ENCODE measurements at regions not wholly inside any gene's neighbourhood (a gene's known extent, or its start where the extent isn't known, plus 50 kb on each side); places are given as distances from the start of the nearest gene placed in this dataset.

GRCh38 chr13:47671776-47672175 lies 329.3 kb downstream of the SUCLA2 start:
- no peaks in the 10 kb centered on the region for H3K36me3 ChIP-seq (replicated peaks in 1 of 2; ENCODE audit: control extremely low read depth in 1 of 2, control insufficient read depth in 1 of 2, extremely low read depth in 1 of 2, insufficient read depth in 2 of 2, low read length in 1 of 2)
- H4K20me1 ChIP-seq (ENCODE audit: control insufficient read depth, insufficient read depth, low read length, poor library complexity, severe bottlenecking), result no peaks in the 10 kb centered on the region
- CTCF ChIA-PET, result no interaction called here
- no peak overlapping the region for H3K4me3 Mint-ChIP-seq
- no peaks in the 10 kb centered on the region for H3K4me1 Mint-ChIP-seq
- no peaks in the 10 kb centered on the region for H3K9me3 Mint-ChIP-seq (ENCODE audit: insufficient read depth)
- H3K27me3 Mint-ChIP-seq, result no peaks in the 10 kb centered on the region
- 100% methylated on average over 2 of the region's 3 CpGs for WGBS (ENCODE audit: insufficient coverage)
- H2AFZ ChIP-seq (ENCODE audit: insufficient read depth, low read depth, low read length, poor library complexity, severe bottlenecking), result no peak overlapping the region
- H3K9ac ChIP-seq (ENCODE audit: low read length), result no peak overlapping the region
- H3K4me3 ChIP-seq (ENCODE audit: control extremely low read depth in 1 of 5, extremely low read depth in 1 of 5, insufficient read depth in 1 of 5, low read depth in 2 of 5, low read length in 4 of 5), result no peak overlapping the region
- no peaks in the 10 kb centered on the region for H3K4me1 ChIP-seq (ENCODE audit: control insufficient read depth in 2 of 2, insufficient read depth in 2 of 2, low read length in 2 of 2)
- TF ChIP-seq EZH2 (IDR thresholded peaks at IDR 0.05; ENCODE audit: borderline replicate concordance, insufficient read depth, low read depth, low read length, poor library complexity, severe bottlenecking), result no peak
- no peak for TF ChIP-seq CTCF (IDR thresholded peaks at IDR 0.05)
- ATAC-seq (ENCODE audit: low read depth) (no peak), DNase-seq (no peak)
- no peak overlapping the region for H3K27ac ChIP-seq (ENCODE audit: low read length in 2 of 2)
- no peak overlapping the region for H3K27ac Mint-ChIP-seq
- H3K79me2 ChIP-seq (ENCODE audit: control insufficient read depth, insufficient read depth, low read length), result no peaks in the 10 kb centered on the region
- H3K27me3 ChIP-seq (replicated peaks in 1 of 4; ENCODE audit: control extremely low read depth in 1 of 4, control insufficient read depth in 3 of 4, insufficient read depth in 4 of 4, low read length in 3 of 4), result no peaks in the 10 kb centered on the region
- no peak overlapping the region for H3K4me2 ChIP-seq (replicated peaks; ENCODE audit: low read depth, low read length, poor library complexity, severe bottlenecking)
- intact Hi-C loops (cut with micrococcal nuclease), result no loop called here
- POLR2A ChIA-PET, result no interaction called here
- no peaks in the 10 kb centered on the region for H3K9me3 ChIP-seq (ENCODE audit: control extremely low read depth in 1 of 3, control insufficient read depth in 2 of 3, insufficient read depth in 1 of 3, low read length in 2 of 3)

DNA sequence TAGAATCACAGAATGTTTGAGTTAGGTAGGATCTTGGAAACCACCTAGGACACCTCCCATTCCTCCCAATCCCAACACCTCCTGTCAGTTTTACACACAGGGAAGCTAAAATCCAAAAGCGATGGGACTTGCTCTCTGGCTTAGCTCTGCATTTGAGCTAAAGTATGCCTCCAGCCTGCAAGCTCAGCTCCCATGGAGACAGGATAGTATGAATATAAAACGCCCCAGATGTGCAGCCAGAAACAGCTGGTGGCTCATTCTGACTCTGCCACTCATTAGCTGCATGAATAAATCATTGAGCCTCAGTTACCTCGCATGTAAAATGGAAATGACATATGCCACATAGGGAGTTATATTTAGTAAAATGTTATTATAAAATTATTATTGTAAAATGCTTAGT lies 336.0 kb downstream of the SUCLA2 start:
- Mint-ChIP-seq H3K4me3 (no peak overlapping the region), H3K27me3 (peaks cover 5% of the 10 kb centered on the region), H3K27ac (no peak overlapping the region), H3K9me3 (ENCODE audit: insufficient read depth) (no peaks in the 10 kb centered on the region), H3K4me1 (no peaks in the 10 kb centered on the region)
- 83% methylated on average over 2 of the region's 3 CpGs for WGBS (ENCODE audit: insufficient coverage)
- Histone ChIP-seq H3K27ac (ENCODE audit: low read length in 2 of 2) (no peak overlapping the region), H4K20me1 (ENCODE audit: control insufficient read depth, insufficient read depth, low read length, poor library complexity, severe bottlenecking) (no peaks in the 10 kb centered on the region), H3K9me3 (ENCODE audit: control extremely low read depth in 1 of 3, control insufficient read depth in 2 of 3, insufficient read depth in 1 of 3, low read length in 2 of 3) (no peaks in the 10 kb centered on the region), H3K4me2 (replicated peaks; ENCODE audit: low read depth, low read length, poor library complexity, severe bottlenecking) (no peak overlapping the region), H3K79me2 (ENCODE audit: control insufficient read depth, insufficient read depth, low read length) (no peaks in the 10 kb centered on the region), H3K9ac (ENCODE audit: low read length) (no peak overlapping the region), H2AFZ (ENCODE audit: insufficient read depth, low read depth, low read length, poor library complexity, severe bottlenecking) (no peak overlapping the region), H3K27me3 (replicated peaks in 1 of 4; ENCODE audit: control extremely low read depth in 1 of 4, control insufficient read depth in 3 of 4, insufficient read depth in 4 of 4, low read length in 3 of 4) (no peaks in the 10 kb centered on the region), H3K4me3 (ENCODE audit: control extremely low read depth in 1 of 5, extremely low read depth in 1 of 5, insufficient read depth in 1 of 5, low read depth in 2 of 5, low read length in 4 of 5) (no peak overlapping the region), H3K4me1 (ENCODE audit: control insufficient read depth in 2 of 2, insufficient read depth in 2 of 2, low read length in 2 of 2) (no peaks in the 10 kb centered on the region), H3K36me3 (replicated peaks in 1 of 2; ENCODE audit: control extremely low read depth in 1 of 2, control insufficient read depth in 1 of 2, extremely low read depth in 1 of 2, insufficient read depth in 2 of 2, low read length in 1 of 2) (no peaks in the 10 kb centered on the region)
- intact Hi-C loops (cut with micrococcal nuclease), result no loop called here
- no peak for DNase-seq
- ChIA-PET CTCF (interaction anchor here (0.8 kb wide), 1 partner anchor 702 kb away, joined by 3 read pairs; no protein-coding TSS in a partner anchor), POLR2A (no interaction called here)
- TF ChIP-seq CTCF (IDR thresholded peaks at IDR 0.05), result no peak
- TF ChIP-seq EZH2 (IDR thresholded peaks at IDR 0.05; ENCODE audit: borderline replicate concordance, insufficient read depth, low read depth, low read length, poor library complexity, severe bottlenecking), result no peak
- ATAC-seq (ENCODE audit: low read depth), result no peak

Data from B cell (primary cell).